ENCODE measurements at regions not wholly inside any gene's neighbourhood (a gene's known extent, or its start where the extent isn't known, plus 50 kb on each side); places are given as distances from the start of the nearest gene placed in this dataset.

DNA sequence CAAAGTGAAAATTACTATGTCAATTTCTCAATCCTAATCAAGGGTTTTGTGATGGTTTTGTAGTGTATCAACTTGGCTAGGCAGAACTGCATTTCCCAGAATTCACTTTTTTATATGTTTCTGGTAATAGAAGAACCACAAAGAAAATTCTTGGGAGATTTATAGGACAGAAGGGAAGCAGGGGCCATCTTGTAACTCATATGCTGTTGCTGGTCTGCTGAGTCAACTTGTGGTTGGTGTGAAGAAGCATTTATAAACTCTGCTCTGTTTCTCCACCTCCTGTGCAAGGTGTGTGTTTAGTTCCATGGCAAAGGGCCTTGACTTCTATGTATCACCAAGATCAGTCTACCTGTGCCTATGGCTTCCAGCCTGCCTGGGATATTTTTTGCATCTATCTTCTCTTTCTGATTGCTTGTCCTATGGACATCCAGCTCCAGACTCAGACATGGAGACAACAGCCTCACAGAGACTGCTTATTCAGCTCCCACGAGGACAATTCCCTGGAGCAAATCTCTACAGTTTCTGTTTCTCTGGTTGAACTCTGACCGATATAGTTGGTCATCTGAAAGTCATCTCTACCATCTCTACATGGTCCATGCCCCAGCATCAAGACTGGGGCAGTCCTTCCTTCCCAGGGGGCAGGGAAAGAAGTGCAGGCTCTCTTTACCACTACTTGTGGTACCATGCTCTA is 364.3 kb upstream of the DDHD1 start:
- DNase-seq (ENCODE audit: low read depth) = peak; percentile 89

DNA sequence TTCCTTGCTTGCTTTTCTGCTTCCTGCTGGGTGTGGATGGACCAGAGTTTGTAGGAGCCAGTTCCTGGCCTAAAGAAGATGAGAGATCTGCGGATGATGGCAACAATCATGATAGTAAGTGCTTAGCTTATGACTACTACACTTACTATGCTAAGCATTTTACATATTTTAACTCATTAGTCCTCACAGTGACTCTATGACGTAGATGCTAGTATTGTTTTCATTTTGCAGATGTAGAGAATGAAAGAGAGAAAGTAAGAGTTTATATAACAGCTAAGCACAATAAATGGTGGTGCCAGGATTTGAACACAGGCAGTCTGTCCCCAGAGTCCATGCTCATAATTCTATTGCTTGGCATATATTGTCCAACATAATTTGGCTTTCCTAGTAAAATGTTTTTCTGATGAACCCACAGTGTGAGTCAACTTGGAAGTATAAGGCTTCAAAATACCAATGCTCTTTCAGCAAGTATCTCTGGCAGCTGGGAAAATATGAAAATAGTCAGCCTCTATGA is 363.2 kb upstream of the DDHD1 start:
- DNase-seq (ENCODE audit: low read depth) = peak; percentile 87

DNA sequence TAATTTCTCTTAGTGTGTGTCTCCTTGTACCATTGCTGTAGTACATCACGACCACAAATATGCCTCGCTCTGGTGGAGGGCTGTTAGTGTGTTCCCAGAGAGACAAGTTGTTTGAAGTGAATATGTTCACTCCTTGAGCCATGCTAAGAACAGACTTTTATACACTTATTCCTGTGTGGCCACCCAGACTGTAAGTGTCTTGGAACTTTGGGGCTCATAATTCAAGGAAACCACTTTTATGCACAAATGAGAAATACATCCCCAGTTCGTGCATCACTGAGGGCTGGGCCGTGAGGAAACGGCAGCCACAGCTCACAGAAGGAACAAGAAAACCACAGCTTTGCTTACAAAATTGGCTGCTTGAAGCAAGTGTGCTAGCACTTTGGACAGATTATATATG is 362.2 kb upstream of the DDHD1 start:
- peak; percentile 77 for DNase-seq (ENCODE audit: low read depth)

DNA sequence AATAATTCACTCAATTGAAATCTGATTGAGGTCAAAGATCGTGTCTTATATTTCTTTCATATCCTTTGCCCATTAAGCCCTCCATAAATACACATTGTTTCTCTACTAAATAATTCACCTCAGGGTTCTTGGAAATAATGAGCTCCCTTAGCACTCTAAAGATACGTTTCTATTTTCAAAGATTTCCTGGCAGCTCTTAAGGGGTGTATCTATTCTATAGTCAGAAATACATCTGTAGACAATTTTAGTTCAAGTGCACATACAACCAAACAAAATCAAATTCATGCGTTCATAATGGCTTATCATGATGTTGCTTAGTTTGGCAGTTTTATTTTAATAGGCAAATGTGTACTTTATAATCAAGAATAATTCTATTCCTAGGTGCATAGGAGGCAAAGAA is 361.1 kb upstream of the DDHD1 start:
- DNase-seq (ENCODE audit: low read depth) = no peak

DNA sequence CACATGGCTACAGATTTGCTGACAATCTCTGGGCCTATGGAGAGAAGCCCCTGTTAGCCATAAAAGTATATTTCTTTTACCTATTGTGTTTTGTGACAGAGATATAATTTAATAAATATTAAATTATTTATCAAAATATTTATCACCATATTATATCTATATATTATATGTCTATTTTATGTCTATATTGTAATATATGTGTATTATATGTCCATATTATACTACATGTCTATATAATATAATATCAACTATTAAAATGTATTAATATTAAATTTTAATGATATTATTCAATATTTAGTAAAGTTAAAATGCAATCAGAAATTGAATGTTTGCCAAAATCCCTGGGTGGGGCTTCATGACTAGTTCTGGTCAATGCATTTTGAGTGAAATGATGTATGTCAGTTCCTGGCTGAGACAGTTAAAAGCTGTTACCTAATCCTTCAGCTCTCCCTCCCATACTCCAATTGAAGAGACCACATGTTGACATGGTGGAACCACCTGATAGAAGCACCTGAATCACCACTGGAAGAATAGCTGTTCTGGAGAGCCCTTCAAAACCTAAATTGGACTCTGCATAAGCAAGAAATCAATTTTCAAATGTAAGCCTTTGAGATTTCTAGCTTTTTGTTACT is 357.3 kb upstream of the DDHD1 start:
- no peak for DNase-seq (ENCODE audit: low read depth)

DNA sequence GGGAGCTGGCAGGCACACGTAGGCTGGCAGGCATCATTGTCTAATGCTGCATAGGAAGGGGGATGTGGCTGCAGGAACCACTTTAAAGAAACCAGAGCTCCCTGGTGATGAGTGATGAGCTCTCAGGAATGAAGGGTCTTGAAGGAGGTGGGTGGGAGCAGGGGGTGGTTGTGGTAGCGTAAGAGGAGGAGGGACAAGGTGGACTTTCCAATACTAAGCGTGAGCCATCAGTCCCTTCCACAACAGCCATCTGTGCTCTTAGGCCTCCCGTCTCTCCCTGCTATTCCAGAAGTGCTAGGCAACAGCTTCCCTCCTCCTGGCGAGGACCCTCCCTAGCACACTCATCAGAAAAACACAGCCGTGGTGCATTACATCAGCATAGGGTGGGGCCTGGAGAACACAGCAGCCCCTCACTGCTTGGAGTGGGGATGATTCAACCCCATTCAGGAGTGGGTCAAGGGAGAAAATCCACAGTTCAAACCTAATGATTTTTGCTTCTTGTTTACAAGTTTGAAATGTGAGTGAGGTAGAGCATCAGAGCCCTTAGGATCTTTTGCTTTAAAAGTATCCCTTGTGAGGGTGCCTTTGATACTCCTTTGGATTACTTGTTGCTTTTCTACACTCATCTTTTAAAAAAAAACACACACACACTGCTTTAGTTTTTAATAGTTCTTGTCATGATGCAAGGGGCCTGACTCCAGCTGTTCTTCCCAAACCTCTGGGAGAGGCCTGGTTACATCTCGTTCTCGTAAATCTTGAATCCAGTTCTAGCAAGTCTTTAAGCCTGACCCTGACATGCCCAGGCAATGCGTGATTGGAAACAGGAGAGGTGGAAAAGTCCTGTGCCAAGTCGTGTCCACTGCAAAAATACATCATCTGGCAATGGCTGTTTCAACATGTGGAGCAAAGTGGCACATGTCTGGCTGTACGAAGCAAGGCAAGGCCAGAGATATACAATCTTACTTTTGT is 356.4 kb upstream of the DDHD1 start:
- DNase-seq (ENCODE audit: low read depth) = peak; percentile 81

DNA sequence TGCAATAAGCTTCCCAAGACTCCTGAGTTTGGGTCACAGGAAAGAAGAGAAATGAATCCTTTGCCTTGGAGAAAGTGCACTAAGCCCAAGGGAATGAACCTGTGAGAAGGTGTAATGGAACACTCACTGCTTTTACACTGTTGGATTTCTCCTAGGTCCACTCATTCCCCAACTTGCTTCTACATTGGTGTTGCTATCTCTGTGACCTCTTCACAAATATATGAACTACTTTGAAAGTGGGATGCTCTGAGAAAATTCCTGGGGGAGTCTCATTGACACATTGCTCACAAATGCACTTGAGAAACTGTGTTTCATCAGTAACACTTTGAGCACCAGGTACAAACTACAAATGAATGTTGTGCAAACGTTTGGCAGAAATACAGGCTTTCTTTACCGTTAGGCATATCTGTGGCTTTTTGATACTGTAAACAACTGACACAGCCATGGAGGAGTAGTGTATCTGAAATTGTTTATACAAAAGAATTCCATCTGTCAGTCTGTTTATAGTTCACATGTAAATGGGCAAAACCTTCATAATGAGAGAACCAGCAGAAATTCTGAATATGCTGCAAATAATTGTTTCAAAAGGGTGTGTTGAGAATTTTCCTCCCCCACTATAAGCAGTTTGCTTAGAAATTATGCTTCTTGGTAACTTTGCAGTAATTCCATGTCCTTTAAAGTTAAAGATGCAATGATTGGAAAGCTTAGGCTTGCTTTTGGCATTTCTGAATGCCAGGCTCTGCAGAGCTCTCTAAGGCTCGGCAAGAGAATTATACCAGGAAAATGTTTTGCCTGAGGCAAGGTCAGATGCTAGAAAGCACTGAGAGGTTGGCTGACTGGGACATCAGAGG is 348.5 kb upstream of the DDHD1 start:
- peak; percentile 99 for DNase-seq (ENCODE audit: low read depth)

DNA sequence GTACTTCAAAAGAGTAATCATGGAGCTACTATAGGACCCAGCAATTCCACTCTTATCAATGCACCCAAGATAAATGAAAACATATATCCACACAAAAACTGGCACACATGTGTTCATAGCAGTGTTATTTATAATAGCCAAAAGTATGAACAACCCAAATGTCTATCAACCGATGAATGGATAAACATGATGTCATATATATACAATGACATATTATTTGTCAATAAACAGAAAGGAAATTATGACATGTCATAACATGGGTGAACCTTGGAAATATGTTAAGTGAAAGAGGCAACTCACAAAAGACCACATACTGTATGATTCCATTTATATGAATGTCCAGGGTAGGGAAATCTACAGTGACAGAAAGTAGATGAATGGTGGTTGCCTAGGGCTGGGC is 347.1 kb upstream of the DDHD1 start:
- DNase-seq (ENCODE audit: low read depth) = no peak

DNA sequence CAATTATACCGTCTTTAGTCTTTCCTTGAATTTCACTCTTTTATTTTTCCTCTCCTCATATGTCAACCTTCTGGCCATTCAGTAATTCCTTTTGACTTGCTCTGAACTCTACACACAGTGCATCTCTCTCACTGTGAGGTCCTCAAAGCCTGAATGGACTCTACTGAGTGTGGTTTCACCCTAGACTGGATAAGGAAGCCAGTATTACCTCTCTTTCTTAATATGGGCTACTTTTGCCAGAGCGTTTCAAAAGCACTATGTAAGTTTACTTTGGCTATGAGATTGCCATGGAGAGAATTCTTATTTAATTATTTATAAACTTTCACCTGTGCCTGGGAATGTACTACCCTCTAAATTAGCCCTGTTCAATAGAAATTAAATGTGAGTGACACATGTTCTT is 343.5 kb upstream of the DDHD1 start:
- DNase-seq (ENCODE audit: low read depth) = no peak

DNA sequence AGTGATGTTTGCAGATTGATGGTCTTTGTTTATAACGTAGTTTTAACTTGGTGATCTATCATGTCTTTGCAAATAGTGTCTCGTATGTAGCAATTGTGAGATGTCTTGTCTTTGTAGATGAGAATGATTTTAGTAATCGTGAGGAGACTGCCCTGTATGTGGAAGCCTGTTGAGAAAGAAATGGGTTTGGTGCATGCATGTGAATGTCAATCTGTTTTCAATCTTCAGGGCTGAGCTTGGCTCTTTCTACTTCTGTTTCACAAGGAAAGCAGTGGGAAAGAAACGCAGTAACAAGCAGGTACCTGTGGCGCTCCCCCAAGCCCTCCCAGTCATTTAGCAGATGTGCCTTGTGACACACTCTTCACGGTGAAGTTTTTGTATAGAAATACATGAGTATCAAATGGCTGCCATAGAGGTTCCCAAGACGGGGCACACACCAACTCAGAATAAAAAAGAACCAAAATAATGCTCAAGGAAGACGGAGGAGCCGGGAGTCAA is 342.8 kb upstream of the DDHD1 start:
- DNase-seq (ENCODE audit: low read depth) = no peak

DNA sequence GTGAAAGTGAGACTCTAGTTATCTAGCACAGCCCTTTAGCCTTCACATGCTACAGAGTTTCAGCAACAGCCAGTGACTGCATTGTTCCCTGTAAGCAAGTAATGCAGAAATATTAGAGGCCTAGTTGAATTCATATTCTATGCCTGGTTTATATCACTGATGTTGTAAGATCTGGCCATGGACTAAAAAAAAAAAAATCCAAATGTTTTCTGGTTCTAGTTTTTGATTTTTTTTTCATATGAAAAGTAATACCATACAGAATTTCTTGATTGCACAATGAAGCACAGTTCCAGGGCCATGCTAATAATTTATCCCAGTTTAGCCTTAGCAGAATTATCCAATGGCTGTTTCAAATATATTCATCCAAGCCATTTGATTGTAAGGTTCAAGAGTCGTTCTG is 341.5 kb upstream of the DDHD1 start:
- peak; percentile 75 for DNase-seq (ENCODE audit: low read depth)

DNA sequence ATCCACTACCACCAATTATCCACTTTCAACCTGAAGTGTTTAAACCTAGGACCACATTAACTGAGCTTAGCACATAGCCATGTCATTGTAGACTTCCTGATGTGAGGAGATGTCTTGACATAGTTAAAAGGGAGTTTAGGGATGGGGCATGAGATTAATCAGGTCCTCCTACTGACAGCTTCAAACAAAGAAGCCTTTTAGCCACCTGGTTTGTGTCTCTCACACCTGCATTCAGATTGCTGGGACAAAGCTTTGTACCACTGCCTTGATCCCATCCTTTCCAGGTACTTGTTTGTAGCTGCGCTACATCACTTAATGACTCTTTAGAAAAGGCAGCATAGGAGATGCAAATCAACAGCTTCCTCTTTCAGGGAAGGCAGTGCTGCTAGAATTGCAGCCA is 340.7 kb upstream of the DDHD1 start:
- no peak for DNase-seq (ENCODE audit: low read depth)

DNA sequence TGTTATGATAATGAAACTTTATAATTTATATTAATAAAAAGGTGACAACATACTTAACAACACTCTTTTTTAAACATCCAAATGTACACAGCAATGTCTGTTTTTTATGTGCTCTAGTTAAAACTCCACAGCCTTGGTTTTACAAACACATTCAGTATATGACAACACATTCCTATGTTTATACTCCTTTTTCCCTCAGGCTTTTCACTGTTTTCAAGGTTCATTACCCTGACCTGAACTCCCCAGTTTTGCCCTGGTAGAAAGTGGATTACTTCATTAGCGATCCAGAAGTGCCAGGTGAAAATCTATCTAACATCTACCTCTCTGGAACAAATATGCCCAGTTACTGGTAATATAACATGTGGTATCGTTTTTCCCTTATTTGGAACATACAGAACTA is 340.2 kb upstream of the DDHD1 start:
- DNase-seq (ENCODE audit: low read depth) = no peak

DNA sequence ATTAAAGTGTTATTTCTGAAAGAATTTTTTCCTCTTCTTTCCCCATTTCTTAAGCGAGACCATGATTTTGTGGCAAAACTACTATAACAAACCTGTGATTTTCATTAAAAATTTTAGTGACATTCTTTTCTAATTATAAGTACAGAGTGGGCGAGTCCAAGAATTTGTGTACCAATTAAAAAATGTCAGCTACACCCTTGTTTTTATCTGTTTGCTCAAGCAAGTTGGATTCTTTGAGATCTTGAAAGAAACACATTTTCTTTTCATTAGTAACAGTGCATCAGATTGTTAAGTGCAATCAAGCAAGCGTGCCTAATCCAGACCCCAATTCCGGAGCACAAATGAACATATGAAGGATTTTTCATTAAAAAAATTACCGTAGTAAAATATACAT is 338.8 kb upstream of the DDHD1 start:
- DNase-seq (ENCODE audit: low read depth) = no peak

DNA sequence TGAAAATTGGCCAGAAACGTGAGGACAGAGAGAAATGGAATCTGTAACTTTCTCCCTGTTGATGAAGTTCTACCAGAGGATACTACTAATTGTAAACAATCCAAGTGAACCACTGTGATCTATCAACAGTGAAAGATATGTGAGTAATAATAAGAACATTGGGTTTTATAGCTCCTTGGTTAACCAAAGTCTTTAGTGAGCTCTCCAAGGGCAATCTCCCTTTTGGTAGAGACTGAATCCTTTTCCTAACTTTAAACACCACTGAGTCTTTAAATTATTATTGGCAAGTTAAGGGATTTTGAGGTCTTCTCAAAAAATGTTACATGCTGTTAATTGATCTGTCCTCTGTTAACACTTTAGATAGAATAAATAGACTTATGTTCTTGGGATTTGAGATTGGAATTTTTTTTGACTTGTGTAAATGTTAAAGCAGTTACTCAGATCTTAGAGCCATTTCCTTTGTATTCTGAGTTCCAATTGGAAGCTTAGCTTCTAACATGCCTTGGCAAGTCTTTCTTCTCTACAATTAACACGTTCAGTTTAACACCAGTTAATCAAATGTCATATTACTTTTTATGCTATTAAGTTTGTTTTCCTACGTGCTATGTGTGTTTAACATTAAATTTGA is 338.2 kb upstream of the DDHD1 start:
- peak; percentile 41 for DNase-seq (ENCODE audit: low read depth)

DNA sequence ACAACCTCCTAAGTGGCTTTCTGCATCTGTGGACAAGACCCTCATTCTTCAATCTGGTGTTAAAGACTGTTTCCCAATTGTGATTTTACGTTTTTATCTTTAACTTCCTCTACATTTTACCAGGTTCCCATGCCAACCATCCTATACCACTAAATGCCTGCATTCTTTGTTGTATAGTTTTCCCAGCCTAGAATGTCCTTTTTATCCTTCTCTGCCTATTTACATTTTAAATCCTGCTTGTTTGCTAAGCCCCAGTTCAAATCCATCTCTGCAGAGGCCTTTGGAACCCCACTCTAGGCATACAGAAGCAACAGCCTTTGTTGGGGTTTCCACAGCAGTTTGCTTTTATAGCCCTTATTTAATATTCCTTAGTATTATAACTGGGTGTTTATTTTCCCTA is 325.1 kb upstream of the DDHD1 start:
- DNase-seq (ENCODE audit: low read depth) = no peak

DNA sequence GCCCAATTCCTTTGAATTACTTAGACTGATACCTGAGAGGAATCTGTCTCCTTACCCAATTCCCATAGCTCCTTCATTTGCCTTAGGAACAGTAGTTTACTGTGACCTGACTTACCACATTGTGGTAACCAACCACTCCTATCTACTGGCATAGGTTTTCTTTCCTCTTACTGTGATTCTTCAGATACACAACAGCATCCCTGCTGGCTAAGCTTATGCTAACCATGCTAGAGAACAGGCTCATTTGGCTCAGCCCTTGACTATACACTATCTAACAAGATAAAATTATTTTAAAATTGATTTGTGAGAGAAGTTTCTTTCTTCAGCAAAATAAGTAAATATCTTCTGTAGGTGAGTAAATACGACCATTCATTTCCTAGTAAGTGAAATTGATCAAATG is 320.4 kb upstream of the DDHD1 start:
- DNase-seq (ENCODE audit: low read depth) = no peak

DNA sequence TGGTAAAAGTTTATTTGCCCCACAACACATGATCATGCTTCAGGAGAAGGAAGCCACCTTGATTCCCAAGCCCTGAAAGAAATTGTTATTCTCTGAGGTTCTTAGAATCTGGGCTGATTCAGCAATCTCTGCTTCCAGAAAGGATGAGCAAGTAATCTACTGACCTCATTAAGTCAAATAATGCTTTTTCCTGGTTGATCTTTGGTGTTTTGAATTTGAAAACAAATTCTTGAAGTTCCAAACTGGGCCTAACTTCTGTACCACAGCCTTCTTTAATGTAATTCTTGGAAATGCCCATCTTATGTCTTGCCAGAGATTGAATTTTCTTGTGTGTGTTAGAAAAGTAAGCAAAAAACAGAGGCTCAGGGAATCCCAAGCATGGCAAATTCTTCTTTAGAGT is 319.2 kb upstream of the DDHD1 start:
- DNase-seq (ENCODE audit: low read depth) = peak; percentile 64

DNA sequence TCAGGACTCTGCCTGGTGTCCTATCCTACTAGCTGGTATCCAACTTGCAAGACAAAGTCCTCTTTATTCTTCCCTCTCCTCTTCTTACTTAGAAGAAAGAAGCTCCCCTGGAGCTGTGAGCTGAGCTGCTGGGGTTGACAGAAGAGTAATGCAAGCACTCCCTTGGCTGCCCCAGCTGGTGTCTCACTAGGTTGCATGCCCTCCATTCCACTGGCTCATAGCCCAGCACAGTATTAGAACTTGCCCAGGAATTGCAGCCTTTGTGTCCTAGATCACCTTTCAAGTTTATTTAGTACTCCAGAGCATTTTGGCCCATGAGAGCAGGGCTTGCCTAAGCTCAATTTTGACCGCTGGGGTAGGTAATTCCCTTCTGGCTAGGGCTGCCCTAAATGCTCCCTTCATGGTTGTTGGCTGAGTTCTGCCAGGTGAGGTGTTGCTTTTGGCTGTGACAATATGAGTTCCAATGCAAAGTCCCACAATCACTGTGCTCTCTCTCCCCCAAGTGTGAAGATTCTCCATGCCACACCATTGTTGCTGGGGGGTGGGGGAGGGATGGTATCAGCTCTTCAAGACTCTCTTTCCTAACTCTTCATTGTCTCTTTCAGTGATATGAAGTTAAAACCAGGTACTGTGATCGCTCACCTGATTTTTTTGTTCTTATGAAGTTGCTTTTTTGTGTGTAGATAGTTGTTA is 317.4 kb upstream of the DDHD1 start:
- peak; percentile 60 for DNase-seq (ENCODE audit: low read depth)

DNA sequence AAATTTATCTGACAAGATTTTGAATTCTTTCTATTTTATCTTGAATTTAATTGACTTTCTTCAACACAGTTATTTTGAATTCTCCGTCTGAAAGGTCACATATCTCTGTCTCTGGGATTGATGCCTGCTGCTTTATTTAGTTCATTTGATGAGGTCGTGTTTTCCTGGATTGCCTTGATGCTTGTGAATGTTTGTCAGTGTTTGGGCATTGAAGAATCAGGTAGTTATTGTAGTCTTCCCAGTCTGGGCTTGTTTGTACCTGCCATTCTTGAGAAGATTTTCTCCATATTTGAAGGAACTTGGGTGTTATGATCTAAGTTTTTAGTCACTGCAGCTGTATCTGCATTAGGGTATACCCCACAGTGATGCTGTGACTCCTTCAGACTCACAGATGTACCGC is 315.8 kb upstream of the DDHD1 start:
- no peak for DNase-seq (ENCODE audit: low read depth)

DNA sequence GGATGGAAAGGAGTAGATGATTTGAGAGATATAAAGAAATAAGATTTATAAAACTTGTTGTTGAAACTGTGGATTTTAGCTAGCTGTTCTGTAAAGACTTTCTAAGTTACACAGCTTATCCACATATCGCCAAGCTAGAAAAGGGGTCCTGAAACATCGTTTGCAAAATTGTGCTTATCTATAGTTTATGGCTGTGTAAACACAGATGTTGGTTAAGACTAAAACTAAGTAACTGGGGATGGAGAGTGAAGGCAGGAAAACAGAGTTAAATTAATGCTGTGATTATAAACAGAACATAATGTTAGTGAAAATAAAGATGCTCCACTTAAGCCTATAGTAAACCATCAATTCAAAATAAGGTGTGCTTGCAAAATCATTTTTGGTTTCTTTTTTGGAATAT is 311.3 kb upstream of the DDHD1 start:
- no peak for DNase-seq (ENCODE audit: low read depth)
